Hepatocyte (in vitro differentiated cells): ENCODE measurements at regions not wholly inside any gene's neighbourhood (a gene's known extent, or its start where the extent isn't known, plus 50 kb on each side); places are given as distances from the start of the nearest gene placed in this dataset.

Experiments
- EZH2phosphoT487 ChIP-seq: fragments of 200-600 bp; sonication (generic); IDR thresholded peaks from one replicate; pipeline ENCODE4 v1.6.1; 2018; ENCODE audit warnings: antibody characterized with exemption, mild to moderate bottlenecking, low read depth, moderate library complexity; ENCODE audit not compliant: unreplicated experiment, severe bottlenecking
- TF ChIP-seq, protein P1 (sequence below): fragments of 200-600 bp; sonication (generic); IDR thresholded peaks from 2 replicates; pipeline ENCODE4 v1.5.1; 2016; ENCODE audit warnings: antibody characterized with exemption, mild to moderate bottlenecking; ENCODE audit not compliant: poor library complexity

DNA sequence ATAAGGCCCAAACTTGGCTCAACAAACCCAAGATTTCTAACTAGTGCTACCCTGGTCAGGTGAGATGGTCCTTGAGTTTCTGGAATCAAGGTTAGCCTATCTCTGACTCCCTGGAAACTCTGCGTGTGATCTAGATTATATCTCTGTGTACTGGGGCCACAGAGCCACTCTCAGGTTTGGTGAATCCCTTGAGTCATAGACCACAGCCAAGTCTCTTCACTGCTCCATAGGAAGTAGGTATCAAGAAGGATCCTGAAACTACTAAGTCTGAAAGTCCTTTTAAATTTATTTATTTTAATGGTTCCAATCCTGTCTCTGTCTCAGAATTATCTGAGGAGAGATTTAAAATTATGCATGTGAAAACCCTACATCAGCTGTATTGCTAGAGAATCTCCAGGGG, 99.1 kb downstream of the TUSC7 start:
- TF ChIP-seq, protein P1, sequence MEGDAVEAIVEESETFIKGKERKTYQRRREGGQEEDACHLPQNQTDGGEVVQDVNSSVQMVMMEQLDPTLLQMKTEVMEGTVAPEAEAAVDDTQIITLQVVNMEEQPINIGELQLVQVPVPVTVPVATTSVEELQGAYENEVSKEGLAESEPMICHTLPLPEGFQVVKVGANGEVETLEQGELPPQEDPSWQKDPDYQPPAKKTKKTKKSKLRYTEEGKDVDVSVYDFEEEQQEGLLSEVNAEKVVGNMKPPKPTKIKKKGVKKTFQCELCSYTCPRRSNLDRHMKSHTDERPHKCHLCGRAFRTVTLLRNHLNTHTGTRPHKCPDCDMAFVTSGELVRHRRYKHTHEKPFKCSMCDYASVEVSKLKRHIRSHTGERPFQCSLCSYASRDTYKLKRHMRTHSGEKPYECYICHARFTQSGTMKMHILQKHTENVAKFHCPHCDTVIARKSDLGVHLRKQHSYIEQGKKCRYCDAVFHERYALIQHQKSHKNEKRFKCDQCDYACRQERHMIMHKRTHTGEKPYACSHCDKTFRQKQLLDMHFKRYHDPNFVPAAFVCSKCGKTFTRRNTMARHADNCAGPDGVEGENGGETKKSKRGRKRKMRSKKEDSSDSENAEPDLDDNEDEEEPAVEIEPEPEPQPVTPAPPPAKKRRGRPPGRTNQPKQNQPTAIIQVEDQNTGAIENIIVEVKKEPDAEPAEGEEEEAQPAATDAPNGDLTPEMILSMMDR = no peak
- no peak for TF ChIP-seq EZH2phosphoT487
